ENCODE measurements at regions not wholly inside any gene's neighbourhood (a gene's known extent, or its start where the extent isn't known, plus 50 kb on each side); places are given as distances from the start of the nearest gene placed in this dataset.

GRCh38 chr6:139967497-139967896, 593.0 kb upstream of the CITED2 start:
- TF ChIP-seq POLR2A (IDR thresholded peaks at IDR 0.05) = no peak
- TF ChIP-seq, protein P1, sequence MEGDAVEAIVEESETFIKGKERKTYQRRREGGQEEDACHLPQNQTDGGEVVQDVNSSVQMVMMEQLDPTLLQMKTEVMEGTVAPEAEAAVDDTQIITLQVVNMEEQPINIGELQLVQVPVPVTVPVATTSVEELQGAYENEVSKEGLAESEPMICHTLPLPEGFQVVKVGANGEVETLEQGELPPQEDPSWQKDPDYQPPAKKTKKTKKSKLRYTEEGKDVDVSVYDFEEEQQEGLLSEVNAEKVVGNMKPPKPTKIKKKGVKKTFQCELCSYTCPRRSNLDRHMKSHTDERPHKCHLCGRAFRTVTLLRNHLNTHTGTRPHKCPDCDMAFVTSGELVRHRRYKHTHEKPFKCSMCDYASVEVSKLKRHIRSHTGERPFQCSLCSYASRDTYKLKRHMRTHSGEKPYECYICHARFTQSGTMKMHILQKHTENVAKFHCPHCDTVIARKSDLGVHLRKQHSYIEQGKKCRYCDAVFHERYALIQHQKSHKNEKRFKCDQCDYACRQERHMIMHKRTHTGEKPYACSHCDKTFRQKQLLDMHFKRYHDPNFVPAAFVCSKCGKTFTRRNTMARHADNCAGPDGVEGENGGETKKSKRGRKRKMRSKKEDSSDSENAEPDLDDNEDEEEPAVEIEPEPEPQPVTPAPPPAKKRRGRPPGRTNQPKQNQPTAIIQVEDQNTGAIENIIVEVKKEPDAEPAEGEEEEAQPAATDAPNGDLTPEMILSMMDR (IDR thresholded peaks at IDR 0.05 in 4 of 5, conservative IDR thresholded peaks at IDR 0.05 in 1 of 5) = no peak
